PC-3 (cell line): ENCODE measurements at regions not wholly inside any gene's neighbourhood (a gene's known extent, or its start where the extent isn't known, plus 50 kb on each side); places are given as distances from the start of the nearest gene placed in this dataset.

Experiments
- ATAC-seq: fragments of 200-7000 bp; cut with Tn5 transposase; 2 replicates; pipeline ENCODE4 v1.9.1; 2020; ENCODE audit warnings: mild to moderate bottlenecking, moderate library complexity
- BruUV-seq: library from RNA; stranded (reverse); fragments of 400-500 nt; replicated peaks from 2 replicates; lab custom pipeline; 2021; lab: Mats Ljungman, UMichigan
- CTCF ChIA-PET: fragments of 300-600 bp; sonication (Branson Sonifier 250); formaldehyde crosslinking; loops from one replicate; lab custom pipeline; 2022; ENCODE audit warnings: antibody characterized with exemption; lab: Charles Lee
- POLR2A ChIA-PET: fragments of 300-600 bp; sonication (Branson Sonifier 250); formaldehyde crosslinking; loops from one replicate; lab custom pipeline; 2022; ENCODE audit warnings: antibody characterized with exemption; ENCODE audit not compliant: unreplicated experiment; lab: Charles Lee
- DNase-seq: peaks from one replicate; pipeline ENCODE4 v3.0.0-alpha.2; 2015
- H2AFZ ChIP-seq: fragments of 300-600 bp; sonication (generic); 2 replicates; pipeline ENCODE4 v1.6.0; 2016; ENCODE audit warnings: antibody characterized with exemption, low read length
- H3F3A ChIP-seq: fragments of 300-600 bp; sonication (generic); one replicate; pipeline ENCODE4 v1.6.0; 2017; ENCODE audit warnings: antibody characterized with exemption, low read length, control low read depth, mild to moderate bottlenecking; ENCODE audit not compliant: unreplicated experiment
- H3K27ac ChIP-seq: fragments of 300-600 bp; sonication (generic); 2 replicates; pipeline ENCODE4 v1.5.1; 2016; ENCODE audit warnings: mild to moderate bottlenecking, low read length
- H3K27me3 ChIP-seq: fragments of 300-600 bp; sonication (generic); 2 replicates; pipeline ENCODE4 v1.6.1; 2016; ENCODE audit warnings: low read length, mixed read lengths
- H3K36me3 ChIP-seq: fragments of 300-600 bp; sonication (generic); 2 replicates; pipeline ENCODE4 v1.6.1; 2016; ENCODE audit warnings: low read depth, mixed run types, low read length, mixed read lengths
- H3K4me1 ChIP-seq: fragments of 300-600 bp; sonication (generic); 2 replicates; pipeline ENCODE4 v1.5.1; 2016; ENCODE audit warnings: low read length; ENCODE audit not compliant: insufficient read depth
- H3K4me2 ChIP-seq: fragments of 300-600 bp; sonication (generic); 2 replicates; pipeline ENCODE4 v1.6.0; 2016; ENCODE audit warnings: low read length
- H3K4me3 ChIP-seq: fragments of 300-600 bp; sonication (generic); 2 replicates; pipeline ENCODE4 v1.5.1; 2016; ENCODE audit warnings: mild to moderate bottlenecking, low read length, mixed read lengths
- H3K79me2 ChIP-seq: fragments of 300-600 bp; sonication (generic); 2 replicates; pipeline ENCODE4 v1.6.1; 2017; ENCODE audit warnings: low read length, mixed read lengths
- H3K9ac ChIP-seq: fragments of 300-600 bp; sonication (generic); 2 replicates; pipeline ENCODE4 v1.6.0; 2016; ENCODE audit warnings: mild to moderate bottlenecking, low read length
- H3K9me2 ChIP-seq: fragments of 300-600 bp; sonication (generic); replicated peaks from 2 replicates; pipeline ENCODE4 v1.6.1; 2016; ENCODE audit warnings: mixed run types, low read length, mixed read lengths
- H3K9me3 ChIP-seq: fragments of 300-600 bp; sonication (generic); 2 replicates; pipeline ENCODE4 v1.6.1; 2016; ENCODE audit warnings: low read length, mixed read lengths
- H4K20me1 ChIP-seq: fragments of 300-600 bp; sonication (generic); 2 replicates; pipeline ENCODE4 v1.6.1; 2016; ENCODE audit warnings: low read length, mixed read lengths
- CTCF ChIP-seq: fragments of 300-600 bp; sonication (generic); conservative IDR thresholded peaks from 2 replicates; pipeline ENCODE4 v1.5.1; 2017; ENCODE audit warnings: antibody characterized with exemption, low read depth, mild to moderate bottlenecking, low read length
- EZH2 ChIP-seq: fragments of 300-600 bp; sonication (generic); IDR thresholded peaks from one replicate; pipeline ENCODE4 v1.6.1; 2017; ENCODE audit warnings: antibody characterized with exemption, mild to moderate bottlenecking, low read length; ENCODE audit not compliant: unreplicated experiment
- EZH2phosphoT487 ChIP-seq: fragments of 300-600 bp; sonication (generic); IDR thresholded peaks from 2 replicates; pipeline ENCODE4 v1.6.1; 2018; ENCODE audit warnings: mild to moderate bottlenecking, antibody characterized with exemption, low read length, borderline replicate concordance
- intact Hi-C: fragments of 100-400 bp; cut with micrococcal nuclease; formaldehyde crosslinking; loops from 2 replicates; pipeline ENCODE4 v1.9.0; 2023

DNA sequence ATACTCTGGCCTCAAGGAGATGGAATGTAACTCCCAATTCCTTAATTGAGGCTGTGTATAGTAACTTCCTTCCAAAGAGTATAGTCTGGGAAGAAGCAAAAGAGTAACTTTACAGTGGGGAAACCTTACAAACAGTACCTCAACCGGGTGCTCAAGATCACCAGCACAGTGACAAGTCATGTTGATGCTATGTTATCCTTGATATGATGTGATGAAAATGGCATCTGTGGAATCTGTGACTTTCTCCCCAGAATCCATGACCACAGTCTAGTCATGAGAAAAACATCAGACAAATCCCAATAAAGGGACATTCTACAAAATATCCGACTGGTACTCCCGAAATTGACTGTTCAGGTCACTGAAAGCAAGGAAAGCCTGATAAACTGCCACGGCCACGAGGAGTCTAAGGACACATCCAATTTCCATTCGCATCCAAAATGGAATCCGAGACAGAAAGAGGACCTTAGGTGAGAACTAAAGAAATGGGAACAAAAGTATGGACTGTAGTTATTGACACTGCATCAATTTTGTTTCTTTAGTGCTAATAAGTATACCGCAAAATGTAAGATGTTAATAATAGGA lies 97.3 kb upstream of the FRMD6 start:
- Histone ChIP-seq H2AFZ (peak overlapping the region; percentile 54), H3K4me1 (peaks cover 47% of the 10 kb centered on the region), H3K27me3 (no peaks in the 10 kb centered on the region), H3K4me2 (peak overlapping the region; percentile 53), H3K9me3 (no peaks in the 10 kb centered on the region), H3K4me3 (peak overlapping the region; percentile 47), H3K9me2 (no peaks in the 10 kb centered on the region), H4K20me1 (no peaks in the 10 kb centered on the region), H3K27ac (peak overlapping the region; percentile 72), H3F3A (no peaks in the 10 kb centered on the region), H3K79me2 (peaks cover 24% of the 10 kb centered on the region), H3K9ac (peak overlapping the region; percentile 40), H3K36me3 (no peaks in the 10 kb centered on the region)
- no TSS peak for BruUV-seq
- TF ChIP-seq CTCF (no peak), EZH2 (no peak), EZH2phosphoT487 (no peak)
- DNase-seq (peak; percentile 98), ATAC-seq (peak; percentile 79)
- intact Hi-C loops, result loop anchor here (1.0 to 2.0 kb wide), 4 partner anchors 21 to 272 kb away; no protein-coding TSS in a partner anchor
- ChIA-PET POLR2A (no interaction called here), CTCF (interaction anchor here (1.1 kb wide), 1 partner anchor 221 kb away, joined by 3 read pairs; no protein-coding TSS in a partner anchor)

DNA sequence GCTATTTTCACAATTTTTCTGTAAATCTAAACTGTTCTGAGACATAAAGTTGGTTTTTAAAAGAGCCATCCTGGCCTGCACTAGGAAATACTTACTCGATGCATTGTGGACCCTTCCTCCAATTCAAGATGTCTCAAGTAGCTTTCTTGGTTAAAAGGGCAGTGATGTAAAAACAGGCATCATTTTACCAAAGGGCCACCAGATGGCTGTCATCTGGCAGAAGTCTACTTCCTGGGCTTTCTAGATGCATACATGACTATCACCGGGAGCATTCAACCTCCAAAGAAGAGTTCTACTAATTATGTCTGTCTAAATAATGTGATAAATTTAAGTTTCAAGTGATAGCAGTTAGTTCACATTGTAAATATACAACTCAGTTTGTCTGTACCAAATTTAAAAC lies 96.8 kb upstream of the FRMD6 start:
- H3K27me3 ChIP-seq, result no peaks in the 10 kb centered on the region
- ATAC-seq (peak; percentile 50), DNase-seq (peak; percentile 67)
- H3K27ac ChIP-seq, result peak overlapping the region; percentile 72
- TSS peak; percentile 92 for BruUV-seq
- TF ChIP-seq CTCF (peak; percentile 67), EZH2phosphoT487 (no peak), EZH2 (no peak)
- peak overlapping the region; percentile 47 for H3K4me3 ChIP-seq
- no peaks in the 10 kb centered on the region for H3K9me2 ChIP-seq
- H3K4me1 ChIP-seq, result peaks cover 47% of the 10 kb centered on the region
- intact Hi-C loops, result loop anchor here (1.0 to 2.0 kb wide), 6 partner anchors 22 to 272 kb away; no protein-coding TSS in a partner anchor
- no peaks in the 10 kb centered on the region for H3K9me3 ChIP-seq
- H3K36me3 ChIP-seq, result no peaks in the 10 kb centered on the region
- peaks cover 24% of the 10 kb centered on the region for H3K79me2 ChIP-seq
- H3K9ac ChIP-seq, result peak overlapping the region; percentile 40
- no peaks in the 10 kb centered on the region for H3F3A ChIP-seq
- ChIA-PET CTCF (interaction anchor here (0.6 to 1.1 kb wide), 2 partner anchors 97 to 220 kb away, joined by 3 to 7 read pairs; partner anchors contain the start of gene FRMD6), POLR2A (no interaction called here)
- no peaks in the 10 kb centered on the region for H4K20me1 ChIP-seq
- peak overlapping the region; percentile 53 for H3K4me2 ChIP-seq
- peak overlapping the region; percentile 54 for H2AFZ ChIP-seq

GRCh38 chr14:51561141-51561540 lies 90.6 kb upstream of the FRMD6 start:
- no peaks in the 10 kb centered on the region for H3F3A ChIP-seq
- H3K4me3 ChIP-seq, result no peak overlapping the region
- DNase-seq, result no peak
- H2AFZ ChIP-seq, result no peak overlapping the region
- H3K9ac ChIP-seq, result no peak overlapping the region
- peaks cover 21% of the 10 kb centered on the region for H3K79me2 ChIP-seq
- H3K36me3 ChIP-seq, result peaks cover 7% of the 10 kb centered on the region; the same call in 1 of the 2 replicates
- ATAC-seq, result no peak
- no peak overlapping the region for H3K27ac ChIP-seq
- no peak for TF ChIP-seq EZH2phosphoT487
- TF ChIP-seq EZH2, result no peak
- TF ChIP-seq CTCF, result no peak
- H3K9me3 ChIP-seq, result no peaks in the 10 kb centered on the region
- POLR2A ChIA-PET, result no interaction called here
- no peaks in the 10 kb centered on the region for H4K20me1 ChIP-seq
- peaks cover 34% of the 10 kb centered on the region for H3K4me1 ChIP-seq
- BruUV-seq, result no TSS peak
- intact Hi-C loops, result no loop called here
- H3K4me2 ChIP-seq, result no peak overlapping the region
- H3K9me2 ChIP-seq, result no peaks in the 10 kb centered on the region
- no peaks in the 10 kb centered on the region for H3K27me3 ChIP-seq
- CTCF ChIA-PET, result no interaction called here
